Adrenal gland (tissue), 5 donors: ENCODE measurements at regions not wholly inside any gene's neighbourhood (a gene's known extent, or its start where the extent isn't known, plus 50 kb on each side); places are given as distances from the start of the nearest gene placed in this dataset.

ENCODE experiments used
- CTCF ChIP-seq, 6 experiments: fragments of 450-650 bp in 4 of 6; fragments of 200-600 bp in 2 of 6; sonication (generic) in 1 of 6; IDR thresholded peaks; 1 replicate in 5 of 6; 2 replicates in 1 of 6; pipeline versions ENCODE4 v1.5.1 to v1.8.0; 2016 to 2021; ENCODE audit warnings: antibody characterized with exemption in 6 of 6, mild to moderate bottlenecking in 2 of 6, moderate library complexity in 1 of 6
- POLR2A ChIP-seq, 2 donors: fragments of 450-650 bp; IDR thresholded peaks; one replicate each; pipeline ENCODE4 v1.6.1; 2017; ENCODE audit warnings: antibody characterized with exemption in 2 of 2, mild to moderate bottlenecking in 2 of 2, moderate library complexity in 1 of 2
- donor health status: DM: no; HTN: no; CAD: no.

- TF ChIP-seq CTCF (IDR thresholded peaks at IDR 0.05) (no peak), POLR2A (IDR thresholded peaks at IDR 0.05) (no peak)
Measured at GRCh38 chr10:129345763-129346162, 121.3 kb upstream of the MGMT start.
